ENCODE measurements at regions not wholly inside any gene's neighbourhood (a gene's known extent, or its start where the extent isn't known, plus 50 kb on each side); places are given as distances from the start of the nearest gene placed in this dataset.

GRCh38 chr15:53129121-53129904, 339.2 kb upstream of the ONECUT1 start:
- TF ChIP-seq CTCF (IDR thresholded peaks at IDR 0.05) (no peak), POLR2A (IDR thresholded peaks at IDR 0.05) (no peak)

Measured in uterus (tissue), 2 donors.